Liver (tissue), 8 donors: ENCODE measurements at regions not wholly inside any gene's neighbourhood (a gene's known extent, or its start where the extent isn't known, plus 50 kb on each side); places are given as distances from the start of the nearest gene placed in this dataset.

Experiments used
- DNase-seq: peaks from one replicate; pipeline ENCODE4 v3.0.0-alpha.2; 2017; ENCODE audit warnings: low spot score
- H3K27ac ChIP-seq, 2 donors: one replicate each; pipeline ENCODE4 v1.7.0; 2013; ENCODE audit warnings: inconsistent platforms in 2 of 2, low read length in 2 of 2, control low read depth in 1 of 2, low read depth in 1 of 2, mild to moderate bottlenecking in 1 of 2
- H3K27me3 ChIP-seq, 4 donors: one replicate each; pipeline versions ENCODE4 v1.6.1 to v1.7.0; 2013; ENCODE audit warnings: low read length in 3 of 4, inconsistent platforms in 1 of 4, mild to moderate bottlenecking in 1 of 4, moderate library complexity in 1 of 4; ENCODE audit not compliant: control insufficient read depth in 4 of 4, insufficient read depth in 4 of 4
- H3K36me3 ChIP-seq, 4 donors: one replicate each; pipeline versions ENCODE4 v1.6.1 to v1.7.0; 2013; ENCODE audit warnings: low read length in 3 of 4, mild to moderate bottlenecking in 3 of 4, low read depth in 1 of 4, moderate library complexity in 1 of 4; ENCODE audit not compliant: control insufficient read depth in 4 of 4, insufficient read depth in 3 of 4
- H3K4me1 ChIP-seq, 4 donors: one replicate each; pipeline versions ENCODE4 v1.6.1 to v1.7.0; 2013; ENCODE audit warnings: low read length in 3 of 4, mild to moderate bottlenecking in 3 of 4, moderate library complexity in 1 of 4; ENCODE audit not compliant: control insufficient read depth in 4 of 4, insufficient read depth in 4 of 4
- H3K4me3 ChIP-seq, 3 donors: one replicate each; pipeline versions ENCODE4 v1.6.1 to v1.7.0; 2013; ENCODE audit warnings: low read length in 3 of 3, control low read depth in 1 of 3, low read depth in 1 of 3, mild to moderate bottlenecking in 1 of 3
- H3K9ac ChIP-seq, 2 donors: one replicate each; pipeline ENCODE4 v1.7.0; 2013; ENCODE audit warnings: low read length in 2 of 2, mild to moderate bottlenecking in 2 of 2, moderate library complexity in 2 of 2, control low read depth in 1 of 2, low read depth in 1 of 2
- H3K9me3 ChIP-seq, 4 donors: one replicate each; pipeline versions ENCODE4 v1.6.1 to v1.7.0; 2013; ENCODE audit warnings: low read length in 3 of 4; ENCODE audit not compliant: control insufficient read depth in 4 of 4
- EGR1 ChIP-seq, 2 donors: IDR thresholded peaks; 2 replicates each; pipeline ENCODE4 v1.6.1; 2016 to 2018; ENCODE audit warnings: antibody characterized with exemption in 2 of 2, low read depth in 2 of 2
- FOXA1 ChIP-seq: IDR thresholded peaks from 2 replicates; pipeline ENCODE4 v1.6.1; 2016; ENCODE audit warnings: antibody characterized with exemption
- FOXA2 ChIP-seq: IDR thresholded peaks from 2 replicates; pipeline ENCODE4 v1.6.1; 2016; ENCODE audit warnings: antibody characterized with exemption
- GABPA ChIP-seq, 2 donors: IDR thresholded peaks in 1 of 2; conservative IDR thresholded peaks in 1 of 2; 2 replicates each; pipeline ENCODE4 v1.6.1; 2016; ENCODE audit warnings: antibody characterized with exemption in 2 of 2, mild to moderate bottlenecking in 1 of 2, moderate library complexity in 1 of 2
- HNF4A ChIP-seq, 2 donors: conservative IDR thresholded peaks; 2 replicates each; pipeline ENCODE4 v1.6.1; 2016; ENCODE audit warnings: antibody characterized with exemption in 2 of 2, mild to moderate bottlenecking in 2 of 2
- HNF4G ChIP-seq: IDR thresholded peaks from 2 replicates; pipeline ENCODE4 v1.6.1; 2016; ENCODE audit warnings: antibody characterized with exemption
- JUND ChIP-seq, 2 donors: IDR thresholded peaks; 2 replicates each; pipeline ENCODE4 v1.6.1; 2016; ENCODE audit warnings: antibody characterized with exemption in 2 of 2
- NR2F2 ChIP-seq: IDR thresholded peaks from 2 replicates; pipeline ENCODE4 v1.6.1; 2016; ENCODE audit warnings: antibody characterized with exemption
- RAD21 ChIP-seq, 2 donors: IDR thresholded peaks; 2 replicates each; pipeline ENCODE4 v1.6.1; 2016; ENCODE audit warnings: antibody characterized with exemption in 2 of 2, mild to moderate bottlenecking in 2 of 2
- RXRA ChIP-seq, 2 donors: IDR thresholded peaks; 2 replicates each; pipeline ENCODE4 v1.6.1; 2017 to 2018; ENCODE audit warnings: antibody characterized with exemption in 2 of 2, mild to moderate bottlenecking in 1 of 2
- SP1 ChIP-seq: IDR thresholded peaks from 2 replicates; pipeline ENCODE4 v1.6.1; 2018; ENCODE audit warnings: antibody characterized with exemption, mild to moderate bottlenecking
- TAF1 ChIP-seq: conservative IDR thresholded peaks from 2 replicates; pipeline ENCODE4 v1.6.1; 2016; ENCODE audit warnings: antibody characterized with exemption, mild to moderate bottlenecking
- YY1 ChIP-seq: IDR thresholded peaks from 2 replicates; pipeline ENCODE4 v1.6.1; 2016; ENCODE audit warnings: antibody characterized with exemption, mild to moderate bottlenecking
- WGBS: extraction: QIAGEN DNeasy Blood & Tissue Kit; methylation state at CpG from one replicate; pipeline ENCODE4 v1.1.7; 2013; 5-methylcytosine and 5-hydroxymethylcytosine counted together
- TF ChIP-seq, protein P1 (sequence below): IDR thresholded peaks from 2 replicates; pipeline ENCODE4 v1.6.1; 2016; ENCODE audit warnings: antibody characterized with exemption
- TF ChIP-seq, protein P2 (sequence below): fragments of 150-350 bp; IDR thresholded peaks from 2 replicates; pipeline ENCODE4 v1.5.1; 2017; ENCODE audit warnings: improper control_type of control experiment, low read depth, low read length; ENCODE audit not compliant: missing input control
- TF ChIP-seq, protein P3 (sequence below): IDR thresholded peaks from 2 replicates; pipeline ENCODE4 v1.6.1; 2016; ENCODE audit warnings: antibody characterized with exemption, mild to moderate bottlenecking
- TF ChIP-seq, protein P4 (sequence below): IDR thresholded peaks from 2 replicates; pipeline ENCODE4 v1.6.1; 2016; ENCODE audit warnings: antibody characterized with exemption
- donor health status: healthy.
- donor health status: healthy.
- donor health status: healthy.
- donor health status: healthy.
- donor health status: healthy.

DNA sequence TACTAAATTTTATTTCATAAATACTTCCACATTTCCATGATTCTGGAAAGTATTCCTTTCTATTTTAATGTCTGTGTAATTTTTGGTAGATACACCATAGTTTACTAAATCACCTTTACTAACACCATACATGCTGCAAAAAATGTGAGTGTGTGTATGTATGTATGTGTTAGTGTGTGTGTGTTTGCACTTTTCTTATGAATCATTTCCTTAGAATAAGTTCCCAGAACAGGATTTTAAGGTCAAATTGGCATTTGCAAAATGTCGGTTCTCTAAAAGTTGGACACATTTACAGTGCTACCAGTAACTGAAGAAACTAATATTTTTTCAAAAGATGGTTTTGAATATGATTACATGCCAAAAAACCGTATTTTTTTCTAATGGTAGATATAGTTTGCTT lies 137.1 kb downstream of the CYB561 start:
- Histone ChIP-seq H3K27ac (no peak overlapping the region), H3K9ac (no peak overlapping the region), H3K4me3 (no peak overlapping the region), H3K4me1 (no peaks in the 10 kb centered on the region), H3K27me3 (no peaks in the 10 kb centered on the region), H3K9me3 (no peaks in the 10 kb centered on the region), H3K36me3 (no peaks in the 10 kb centered on the region)
- no peak for TF ChIP-seq NR2F2
- TF ChIP-seq EGR1 (IDR thresholded peaks at IDR 0.05; ENCODE audit: low read depth in 2 of 2), result no peak
- no peak for TF ChIP-seq RXRA (IDR thresholded peaks at IDR 0.05)
- TF ChIP-seq, protein P1, sequence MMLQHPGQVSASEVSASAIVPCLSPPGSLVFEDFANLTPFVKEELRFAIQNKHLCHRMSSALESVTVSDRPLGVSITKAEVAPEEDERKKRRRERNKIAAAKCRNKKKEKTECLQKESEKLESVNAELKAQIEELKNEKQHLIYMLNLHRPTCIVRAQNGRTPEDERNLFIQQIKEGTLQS, result no peak
- TF ChIP-seq, protein P2, sequence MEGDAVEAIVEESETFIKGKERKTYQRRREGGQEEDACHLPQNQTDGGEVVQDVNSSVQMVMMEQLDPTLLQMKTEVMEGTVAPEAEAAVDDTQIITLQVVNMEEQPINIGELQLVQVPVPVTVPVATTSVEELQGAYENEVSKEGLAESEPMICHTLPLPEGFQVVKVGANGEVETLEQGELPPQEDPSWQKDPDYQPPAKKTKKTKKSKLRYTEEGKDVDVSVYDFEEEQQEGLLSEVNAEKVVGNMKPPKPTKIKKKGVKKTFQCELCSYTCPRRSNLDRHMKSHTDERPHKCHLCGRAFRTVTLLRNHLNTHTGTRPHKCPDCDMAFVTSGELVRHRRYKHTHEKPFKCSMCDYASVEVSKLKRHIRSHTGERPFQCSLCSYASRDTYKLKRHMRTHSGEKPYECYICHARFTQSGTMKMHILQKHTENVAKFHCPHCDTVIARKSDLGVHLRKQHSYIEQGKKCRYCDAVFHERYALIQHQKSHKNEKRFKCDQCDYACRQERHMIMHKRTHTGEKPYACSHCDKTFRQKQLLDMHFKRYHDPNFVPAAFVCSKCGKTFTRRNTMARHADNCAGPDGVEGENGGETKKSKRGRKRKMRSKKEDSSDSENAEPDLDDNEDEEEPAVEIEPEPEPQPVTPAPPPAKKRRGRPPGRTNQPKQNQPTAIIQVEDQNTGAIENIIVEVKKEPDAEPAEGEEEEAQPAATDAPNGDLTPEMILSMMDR, result no peak
- DNase-seq, result no peak
- 58% methylated on average over 2 of the region's 2 CpGs for WGBS

DNA sequence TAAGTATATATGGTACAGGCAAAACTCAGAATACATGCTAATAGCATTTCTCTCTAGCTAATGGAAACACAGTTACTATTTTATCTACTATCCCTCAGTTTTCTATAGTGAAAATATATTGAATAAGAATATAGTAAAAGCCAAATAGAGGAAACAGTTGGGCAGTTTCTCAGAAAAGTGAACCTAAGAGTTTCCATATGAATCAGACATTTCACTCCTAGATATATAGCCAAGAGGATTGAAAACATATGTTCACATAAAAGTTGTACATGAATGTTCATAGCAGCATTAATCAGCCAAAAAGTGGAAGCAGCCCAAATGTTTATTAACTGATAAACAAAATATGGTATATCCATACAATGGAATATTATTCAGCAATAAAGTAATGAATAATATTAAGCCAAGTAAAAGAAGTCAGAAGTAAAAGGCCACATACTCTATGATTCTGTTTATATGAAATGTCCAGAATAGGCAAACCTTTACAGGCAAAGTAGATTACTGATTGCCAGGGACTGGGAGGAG lies 134.6 kb downstream of the CYB561 start:
- no peak for TF ChIP-seq YY1
- no peak for TF ChIP-seq TAF1
- no peak for TF ChIP-seq JUND (IDR thresholded peaks at IDR 0.05)
- no peak for TF ChIP-seq FOXA2
- no peak for TF ChIP-seq HNF4G
- no peak for TF ChIP-seq NR2F2
- no peak for TF ChIP-seq GABPA (IDR thresholded peaks at IDR 0.05 in 1 of 2, conservative IDR thresholded peaks at IDR 0.05 in 1 of 2)
- H3K9ac ChIP-seq, result no peak overlapping the region
- no peaks in the 10 kb centered on the region for H3K36me3 ChIP-seq
- H3K4me1 ChIP-seq, result no peaks in the 10 kb centered on the region
- H3K9me3 ChIP-seq, result no peaks in the 10 kb centered on the region
- H3K27me3 ChIP-seq, result no peaks in the 10 kb centered on the region
- DNase-seq, result no peak
- H3K27ac ChIP-seq, result no peak overlapping the region
- H3K4me3 ChIP-seq, result no peak overlapping the region

DNA sequence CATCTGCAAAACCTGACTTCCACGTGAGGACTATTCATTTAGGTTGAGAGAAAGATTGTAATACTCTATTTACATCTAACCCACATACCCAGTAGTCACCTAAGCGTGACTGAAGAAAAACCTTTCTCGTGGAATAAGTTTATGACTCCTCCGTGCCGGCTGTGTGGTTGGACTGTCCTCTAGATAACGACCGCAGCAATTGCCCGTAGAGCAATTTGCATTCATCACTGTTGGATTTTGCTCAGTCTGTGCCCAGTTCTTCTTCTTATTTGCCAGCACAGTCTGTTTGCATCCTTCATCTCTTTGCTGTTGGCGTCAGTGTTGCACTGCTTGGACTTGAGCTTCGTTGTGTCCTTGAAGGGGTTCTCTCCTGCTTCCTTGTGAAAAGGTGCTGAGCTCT lies 131.3 kb downstream of the CYB561 start:
- no peak for DNase-seq
- Histone ChIP-seq H3K9ac (no peak overlapping the region), H3K4me1 (no peaks in the 10 kb centered on the region), H3K36me3 (no peaks in the 10 kb centered on the region), H3K4me3 (no peak overlapping the region), H3K27ac (no peak overlapping the region), H3K27me3 (no peaks in the 10 kb centered on the region), H3K9me3 (no peaks in the 10 kb centered on the region)
- WGBS, result 95% methylated on average over 10 of the region's 10 CpGs
- TF ChIP-seq, protein P1, result no peak
- TF ChIP-seq HNF4A (conservative IDR thresholded peaks at IDR 0.05) (no peak), SP1 (no peak), RXRA (IDR thresholded peaks at IDR 0.05) (no peak), HNF4G (no peak), EGR1 (IDR thresholded peaks at IDR 0.05; ENCODE audit: low read depth in 2 of 2) (no peak), RAD21 (IDR thresholded peaks at IDR 0.05) (no peak), NR2F2 (no peak), FOXA2 (no peak), FOXA1 (no peak), YY1 (no peak), GABPA (IDR thresholded peaks at IDR 0.05 in 1 of 2, conservative IDR thresholded peaks at IDR 0.05 in 1 of 2) (no peak), JUND (IDR thresholded peaks at IDR 0.05) (no peak)
- TF ChIP-seq, protein P3, sequence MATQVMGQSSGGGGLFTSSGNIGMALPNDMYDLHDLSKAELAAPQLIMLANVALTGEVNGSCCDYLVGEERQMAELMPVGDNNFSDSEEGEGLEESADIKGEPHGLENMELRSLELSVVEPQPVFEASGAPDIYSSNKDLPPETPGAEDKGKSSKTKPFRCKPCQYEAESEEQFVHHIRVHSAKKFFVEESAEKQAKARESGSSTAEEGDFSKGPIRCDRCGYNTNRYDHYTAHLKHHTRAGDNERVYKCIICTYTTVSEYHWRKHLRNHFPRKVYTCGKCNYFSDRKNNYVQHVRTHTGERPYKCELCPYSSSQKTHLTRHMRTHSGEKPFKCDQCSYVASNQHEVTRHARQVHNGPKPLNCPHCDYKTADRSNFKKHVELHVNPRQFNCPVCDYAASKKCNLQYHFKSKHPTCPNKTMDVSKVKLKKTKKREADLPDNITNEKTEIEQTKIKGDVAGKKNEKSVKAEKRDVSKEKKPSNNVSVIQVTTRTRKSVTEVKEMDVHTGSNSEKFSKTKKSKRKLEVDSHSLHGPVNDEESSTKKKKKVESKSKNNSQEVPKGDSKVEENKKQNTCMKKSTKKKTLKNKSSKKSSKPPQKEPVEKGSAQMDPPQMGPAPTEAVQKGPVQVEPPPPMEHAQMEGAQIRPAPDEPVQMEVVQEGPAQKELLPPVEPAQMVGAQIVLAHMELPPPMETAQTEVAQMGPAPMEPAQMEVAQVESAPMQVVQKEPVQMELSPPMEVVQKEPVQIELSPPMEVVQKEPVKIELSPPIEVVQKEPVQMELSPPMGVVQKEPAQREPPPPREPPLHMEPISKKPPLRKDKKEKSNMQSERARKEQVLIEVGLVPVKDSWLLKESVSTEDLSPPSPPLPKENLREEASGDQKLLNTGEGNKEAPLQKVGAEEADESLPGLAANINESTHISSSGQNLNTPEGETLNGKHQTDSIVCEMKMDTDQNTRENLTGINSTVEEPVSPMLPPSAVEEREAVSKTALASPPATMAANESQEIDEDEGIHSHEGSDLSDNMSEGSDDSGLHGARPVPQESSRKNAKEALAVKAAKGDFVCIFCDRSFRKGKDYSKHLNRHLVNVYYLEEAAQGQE, result no peak
- TF ChIP-seq, protein P2, result no peak
- TF ChIP-seq, protein P4, sequence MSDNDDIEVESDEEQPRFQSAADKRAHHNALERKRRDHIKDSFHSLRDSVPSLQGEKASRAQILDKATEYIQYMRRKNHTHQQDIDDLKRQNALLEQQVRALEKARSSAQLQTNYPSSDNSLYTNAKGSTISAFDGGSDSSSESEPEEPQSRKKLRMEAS, result no peak
